C4-2B (cell line): ENCODE measurements at regions not wholly inside any gene's neighbourhood (a gene's known extent, or its start where the extent isn't known, plus 50 kb on each side); places are given as distances from the start of the nearest gene placed in this dataset.

Experiments
- H3K27ac ChIP-seq: fragments of 450-650 bp; 2 replicates; pipeline ENCODE4 v1.5.1; 2017
- CTCF ChIP-seq: fragments of 450-650 bp; conservative IDR thresholded peaks from 2 replicates; pipeline ENCODE4 v1.5.1; 2017; ENCODE audit warnings: mild to moderate bottlenecking
- ZFX ChIP-seq: fragments of 450-650 bp; IDR thresholded peaks from 2 replicates; pipeline ENCODE4 v1.6.1; 2017

DNA sequence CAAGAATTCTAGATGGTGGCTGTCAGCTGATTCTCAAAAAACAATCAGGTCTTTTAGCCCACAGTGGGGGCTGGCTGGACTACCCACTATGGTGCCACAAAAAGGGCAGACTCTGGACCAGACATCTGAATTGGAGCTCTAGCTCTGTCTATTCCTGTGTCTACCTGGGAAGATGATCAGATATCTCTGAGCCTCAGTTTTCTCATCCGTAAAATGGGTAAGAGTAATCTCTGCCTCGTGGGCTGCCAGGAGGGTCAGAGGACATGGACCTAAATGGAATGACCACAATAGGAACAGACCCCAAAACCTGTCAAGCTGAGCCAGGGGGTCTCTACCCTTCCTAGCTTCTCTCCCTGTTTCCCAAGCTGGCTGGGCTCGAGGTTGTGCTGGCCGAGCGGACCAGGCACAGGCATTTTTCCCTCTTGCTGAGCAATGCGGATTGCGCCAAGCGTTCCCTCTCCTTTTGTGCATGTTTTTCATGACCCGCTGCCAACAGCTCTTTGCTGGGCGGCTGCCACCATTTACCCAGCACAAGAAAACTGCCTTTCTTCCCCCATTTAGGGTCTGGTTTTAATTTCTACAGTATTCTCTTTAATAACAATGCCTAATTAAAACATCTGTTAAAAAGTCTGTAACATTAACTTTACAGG, 74.7 kb upstream of the MAFB start:
- no peak overlapping the region for H3K27ac ChIP-seq
- TF ChIP-seq CTCF (no peak), ZFX (no peak)

- H3K27ac ChIP-seq, result no peak overlapping the region
- TF ChIP-seq ZFX (0 out of 2 replicates have a peak, but pooled peaks have one; percentile 11), CTCF (no peak)
Observed at GRCh38 chr20:40765814-40766480, 76.9 kb upstream of the MAFB start.

GRCh38 chr20:40766790-40767614, 78.0 kb upstream of the MAFB start:
- H3K27ac ChIP-seq, result no peak overlapping the region
- TF ChIP-seq CTCF (no peak), ZFX (no peak)

GRCh38 chr20:40767615-40767924, 78.5 kb upstream of the MAFB start:
- no peak overlapping the region for H3K27ac ChIP-seq
- no peak for TF ChIP-seq ZFX
- no peak for TF ChIP-seq CTCF

DNA sequence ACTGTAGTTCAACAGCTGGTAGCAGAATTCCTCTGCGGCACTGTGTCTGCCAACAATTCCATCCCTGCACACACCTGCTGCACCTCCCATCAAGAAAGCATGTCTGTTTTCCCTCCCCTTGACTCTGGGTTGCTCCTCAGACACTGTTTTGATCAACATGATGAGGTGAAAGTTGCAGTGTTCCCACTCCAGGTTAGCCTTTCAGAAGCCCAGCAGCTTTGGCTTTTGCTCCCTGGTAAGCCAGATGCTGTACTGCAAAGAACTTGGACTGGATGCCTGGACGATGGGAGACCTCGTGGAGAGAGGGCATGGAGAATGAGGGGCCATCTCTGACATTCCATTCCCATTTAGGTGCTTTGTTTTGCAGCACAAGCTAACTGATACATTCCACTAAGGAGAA, 79.1 kb upstream of the MAFB start:
- no peak overlapping the region for H3K27ac ChIP-seq
- TF ChIP-seq ZFX (no peak), CTCF (no peak)

GRCh38 chr20:40769677-40770285, 80.7 kb upstream of the MAFB start:
- H3K27ac ChIP-seq, result no peak overlapping the region
- TF ChIP-seq ZFX (no peak), CTCF (no peak)
